AG09309 (cell line): ENCODE measurements at regions not wholly inside any gene's neighbourhood (a gene's known extent, or its start where the extent isn't known, plus 50 kb on each side); places are given as distances from the start of the nearest gene placed in this dataset.

Experiments used
- DNase-seq: peaks from one replicate; pipeline ENCODE4 v3.0.0-alpha.2; 2010; ENCODE audit warnings: low read depth
- H3K4me3 ChIP-seq: 2 replicates; pipeline ENCODE4 v1.5.1; 2011; ENCODE audit warnings: mild to moderate bottlenecking, low read depth, low read length, moderate library complexity; ENCODE audit not compliant: control insufficient read depth
- CTCF ChIP-seq: IDR thresholded peaks from 2 replicates; pipeline ENCODE4 v1.5.1; 2011; ENCODE audit warnings: mild to moderate bottlenecking, low read depth, low read length, inconsistent platforms; ENCODE audit not compliant: insufficient read depth, control insufficient read depth; ENCODE audit errors: missing control alignments

- no peak for TF ChIP-seq CTCF
- no peak for DNase-seq
- H3K4me3 ChIP-seq: no peak overlapping the region
Observed at GRCh38 chr10:47107007-47107747, 192.8 kb upstream of the GDF10 start.

- no peak for DNase-seq
- no peak for TF ChIP-seq CTCF
- no peak overlapping the region for H3K4me3 ChIP-seq
Observed at GRCh38 chr10:47109906-47110305, 190.1 kb upstream of the GDF10 start.

GRCh38 chr10:47111329-47111862, 188.6 kb upstream of the GDF10 start:
- DNase-seq: no peak
- TF ChIP-seq CTCF: no peak
- H3K4me3 ChIP-seq: no peak overlapping the region

GRCh38 chr10:47112612-47113011, 187.4 kb upstream of the GDF10 start:
- H3K4me3 ChIP-seq: no peak overlapping the region
- no peak for TF ChIP-seq CTCF
- DNase-seq: no peak

- TF ChIP-seq CTCF: no peak
- DNase-seq: no peak
- no peak overlapping the region for H3K4me3 ChIP-seq
Observed at GRCh38 chr10:47113907-47114500, 186.0 kb upstream of the GDF10 start.

GRCh38 chr10:47114680-47115186, 185.3 kb upstream of the GDF10 start:
- H3K4me3 ChIP-seq: no peak overlapping the region
- DNase-seq: no peak
- no peak for TF ChIP-seq CTCF
